GM18861 (cell line): ENCODE measurements at regions not wholly inside any gene's neighbourhood (a gene's known extent, or its start where the extent isn't known, plus 50 kb on each side); places are given as distances from the start of the nearest gene placed in this dataset.
"Not testable (repeated sequence)": the region's sequence is repeated elsewhere in the genome, so short reads cannot be mapped to it uniquely, and the experiment has no call there.

Source experiments
- ATAC-seq: cut with Tn5 transposase; IDR thresholded peaks from one replicate; pipeline ENCODE4 v1.9.1; 2021; ENCODE audit not compliant: unreplicated experiment

- no peak for ATAC-seq
Measured at GRCh38 chr18:65206551-65207260, 544.1 kb upstream of the CDH7 start.

- ATAC-seq = no peak
Measured at GRCh38 chr18:65202091-65202490, 548.7 kb upstream of the CDH7 start.

GRCh38 chr18:65175681-65176080 lies 575.1 kb upstream of the CDH7 start:
- ATAC-seq = no peak

GRCh38 chr18:65162086-65162485 lies 588.7 kb upstream of the CDH7 start:
- not testable (repeated sequence) for ATAC-seq

- no peak for ATAC-seq
Measured at GRCh38 chr18:65146482-65147021, 604.3 kb upstream of the CDH7 start.

- ATAC-seq = no peak
Measured at GRCh38 chr18:65145312-65145711, 605.5 kb upstream of the CDH7 start.

- no peak for ATAC-seq
Measured at GRCh38 chr18:65133610-65134009, 617.2 kb upstream of the CDH7 start.

- no peak for ATAC-seq
Measured at GRCh38 chr18:65124633-65125032, 626.2 kb upstream of the CDH7 start.

- ATAC-seq = no peak
Measured at GRCh38 chr18:65103864-65104263, 646.9 kb upstream of the CDH7 start.

- ATAC-seq = no peak
Measured at GRCh38 chr18:65093346-65093745, 657.5 kb upstream of the CDH7 start.

- ATAC-seq = no peak
Measured at GRCh38 chr18:65091744-65092329, 659.0 kb upstream of the CDH7 start.

GRCh38 chr18:65082907-65083306 lies 667.9 kb upstream of the CDH7 start:
- no peak for ATAC-seq

- no peak for ATAC-seq
Measured at GRCh38 chr18:65081786-65082185, 669.0 kb upstream of the CDH7 start.

GRCh38 chr18:65073060-65073550 lies 677.7 kb upstream of the CDH7 start:
- ATAC-seq = no peak

GRCh38 chr18:65057439-65058083 lies 693.3 kb upstream of the CDH7 start:
- ATAC-seq = no peak

GRCh38 chr18:65056575-65056974 lies 694.2 kb upstream of the CDH7 start:
- ATAC-seq = no peak

- no peak for ATAC-seq
Measured at GRCh38 chr18:65049586-65049985, 701.2 kb upstream of the CDH7 start.

- no peak for ATAC-seq
Measured at GRCh38 chr18:65039578-65039977, 711.2 kb upstream of the CDH7 start.

GRCh38 chr18:65035701-65036100 lies 715.1 kb upstream of the CDH7 start:
- ATAC-seq = no peak

GRCh38 chr18:65025756-65026155 lies 725.1 kb upstream of the CDH7 start:
- no peak for ATAC-seq

- ATAC-seq = no peak
Measured at GRCh38 chr18:65021021-65021420, 729.8 kb upstream of the CDH7 start.

GRCh38 chr18:65018184-65018583 lies 732.6 kb upstream of the CDH7 start:
- ATAC-seq = no peak
